Fibroblast of the aortic adventitia (primary cell): ENCODE measurements at regions not wholly inside any gene's neighbourhood (a gene's known extent, or its start where the extent isn't known, plus 50 kb on each side); places are given as distances from the start of the nearest gene placed in this dataset.
"Not testable (repeated sequence)": the region's sequence is repeated elsewhere in the genome, so short reads cannot be mapped to it uniquely, and the experiment has no call there.

Source experiments
- DNase-seq: peaks from one replicate; pipeline ENCODE4 v3.0.0-alpha.2; 2010; ENCODE audit warnings: low read depth
- H3K4me3 ChIP-seq: 2 replicates; pipeline ENCODE4 v1.5.1; 2011; ENCODE audit warnings: low read depth, mild to moderate bottlenecking, control low read depth, low read length, moderate library complexity
- TF ChIP-seq, protein P1 (sequence below): IDR thresholded peaks from 2 replicates; pipeline ENCODE4 v1.5.1; 2011; ENCODE audit warnings: mild to moderate bottlenecking, low read length, control low read depth, inconsistent platforms; ENCODE audit not compliant: insufficient read depth

DNA sequence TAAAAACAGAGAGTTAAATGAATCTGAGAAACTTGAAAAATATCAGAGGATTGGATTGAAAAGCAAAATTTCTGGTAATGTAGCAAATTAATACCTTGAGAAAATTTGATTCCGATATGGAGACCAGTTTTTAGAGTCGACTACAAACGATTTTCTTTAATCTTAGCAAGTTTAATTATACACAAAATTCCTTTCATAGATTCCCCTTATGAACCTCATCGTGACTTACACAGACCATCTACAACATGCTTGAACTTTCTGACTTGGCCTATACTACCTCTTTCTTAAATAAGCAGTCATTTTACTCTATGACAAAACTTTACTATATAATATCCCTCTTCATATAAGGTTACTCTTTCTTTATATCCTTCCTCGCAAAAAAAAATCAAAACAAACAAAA lies 769.6 kb upstream of the CRIM1 start:
- TF ChIP-seq, protein P1, sequence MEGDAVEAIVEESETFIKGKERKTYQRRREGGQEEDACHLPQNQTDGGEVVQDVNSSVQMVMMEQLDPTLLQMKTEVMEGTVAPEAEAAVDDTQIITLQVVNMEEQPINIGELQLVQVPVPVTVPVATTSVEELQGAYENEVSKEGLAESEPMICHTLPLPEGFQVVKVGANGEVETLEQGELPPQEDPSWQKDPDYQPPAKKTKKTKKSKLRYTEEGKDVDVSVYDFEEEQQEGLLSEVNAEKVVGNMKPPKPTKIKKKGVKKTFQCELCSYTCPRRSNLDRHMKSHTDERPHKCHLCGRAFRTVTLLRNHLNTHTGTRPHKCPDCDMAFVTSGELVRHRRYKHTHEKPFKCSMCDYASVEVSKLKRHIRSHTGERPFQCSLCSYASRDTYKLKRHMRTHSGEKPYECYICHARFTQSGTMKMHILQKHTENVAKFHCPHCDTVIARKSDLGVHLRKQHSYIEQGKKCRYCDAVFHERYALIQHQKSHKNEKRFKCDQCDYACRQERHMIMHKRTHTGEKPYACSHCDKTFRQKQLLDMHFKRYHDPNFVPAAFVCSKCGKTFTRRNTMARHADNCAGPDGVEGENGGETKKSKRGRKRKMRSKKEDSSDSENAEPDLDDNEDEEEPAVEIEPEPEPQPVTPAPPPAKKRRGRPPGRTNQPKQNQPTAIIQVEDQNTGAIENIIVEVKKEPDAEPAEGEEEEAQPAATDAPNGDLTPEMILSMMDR, result no peak
- H3K4me3 ChIP-seq, result no peak overlapping the region
- no peak for DNase-seq

DNA sequence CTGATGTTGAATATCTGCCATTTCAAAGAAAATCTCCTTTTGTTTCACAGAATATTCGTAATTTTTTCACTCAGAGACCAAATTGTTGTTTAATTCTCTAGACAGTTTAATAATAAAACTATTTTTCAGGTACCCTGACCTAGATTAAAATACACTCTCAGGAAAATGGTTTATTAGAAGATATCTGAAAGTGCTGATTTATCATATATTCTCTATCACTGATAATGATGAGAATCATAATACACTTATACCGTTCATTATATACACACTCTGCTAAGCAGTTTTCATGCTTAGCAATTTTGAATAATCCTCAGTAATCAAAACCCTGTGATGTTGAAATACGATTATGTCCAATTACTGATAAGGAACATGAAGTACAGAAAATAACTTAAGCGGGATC lies 772.9 kb upstream of the CRIM1 start:
- H3K4me3 ChIP-seq, result no peak overlapping the region
- TF ChIP-seq, protein P1, result no peak
- DNase-seq, result no peak

DNA sequence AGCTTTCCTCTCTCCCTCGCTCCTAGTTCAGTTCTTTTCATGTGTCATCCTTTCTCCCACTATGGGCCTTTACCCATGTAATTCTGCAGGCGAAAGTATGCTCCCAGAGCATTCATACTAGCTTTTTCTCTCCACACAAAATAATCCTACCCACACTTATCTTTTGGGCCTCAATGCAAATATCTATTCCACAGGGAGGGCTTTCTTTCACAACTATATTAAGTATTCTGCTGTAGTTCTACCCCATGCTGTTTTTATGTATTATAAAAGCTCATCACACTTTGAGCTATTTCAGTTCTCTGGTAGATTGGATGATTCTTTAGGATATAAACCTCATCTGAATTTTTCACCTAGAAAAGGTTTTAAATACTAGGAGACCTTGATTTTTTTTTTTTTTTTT lies 774.6 kb upstream of the CRIM1 start:
- H3K4me3 ChIP-seq, result no peak overlapping the region

DNA sequence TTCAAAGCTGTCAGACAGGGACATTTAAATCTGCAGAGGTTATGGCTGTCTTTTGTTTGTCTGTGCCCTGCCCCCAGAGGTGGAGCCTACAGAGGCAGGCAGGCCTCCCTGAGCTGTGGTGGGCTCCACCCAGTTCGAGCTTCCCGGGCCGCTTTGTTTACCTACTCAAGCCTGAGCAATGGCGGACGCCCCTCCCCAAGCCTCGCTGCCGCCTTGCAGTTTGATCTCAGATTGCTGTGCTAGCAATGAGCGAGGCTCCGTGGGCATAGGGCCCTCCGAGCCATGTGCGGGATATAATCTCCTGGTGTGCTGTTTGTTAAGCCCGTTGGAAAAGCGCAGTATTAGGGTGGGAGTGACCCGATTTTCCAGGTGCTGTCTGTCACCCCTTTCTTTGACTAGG lies 787.0 kb upstream of the CRIM1 start:
- DNase-seq, H3K4me3 ChIP-seq: not testable (repeated sequence)

More for the DNA sequence above, 774.6 kb upstream of the CRIM1 start:
- DNase-seq, result no peak
- TF ChIP-seq, protein P1, result no peak

DNA sequence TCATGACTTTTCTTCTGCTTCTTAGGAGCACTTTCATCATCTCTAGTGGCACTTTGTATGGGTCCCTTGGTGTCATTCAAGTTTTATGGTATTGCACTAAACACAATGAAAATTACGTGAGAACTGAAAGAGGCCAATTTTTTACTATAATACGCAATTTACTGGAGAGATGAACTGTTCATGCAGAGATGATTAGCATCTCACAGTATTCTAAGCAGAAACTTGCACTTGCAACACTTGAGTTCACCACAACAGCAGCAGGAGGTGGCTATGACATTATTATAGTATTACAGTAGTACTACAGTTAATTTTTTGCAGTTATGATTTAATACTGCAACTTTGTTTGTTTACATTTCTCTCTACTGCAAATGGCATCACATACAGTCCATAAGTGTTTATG lies 793.1 kb upstream of the CRIM1 start:
- no peak overlapping the region for H3K4me3 ChIP-seq
- TF ChIP-seq, protein P1, result no peak
- no peak for DNase-seq

DNA sequence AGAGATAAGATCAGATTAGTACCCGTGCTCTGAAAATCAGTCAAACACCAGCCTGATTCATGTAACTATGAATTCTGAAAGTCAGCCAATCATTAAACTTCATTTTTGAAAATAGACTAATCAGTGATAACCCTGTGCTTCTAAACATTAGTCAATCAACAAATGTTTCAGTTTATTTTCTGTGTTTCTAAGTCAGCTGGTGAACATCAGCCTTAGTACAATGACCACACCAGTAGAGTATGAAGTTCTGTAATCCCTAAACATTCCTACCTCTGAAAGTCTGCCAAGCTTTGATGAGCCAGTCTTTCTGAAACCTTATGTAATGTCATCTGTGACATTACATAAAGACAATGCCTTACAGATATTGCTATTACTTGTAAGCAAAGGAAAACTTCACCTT lies 807.4 kb upstream of the CRIM1 start:
- TF ChIP-seq, protein P1, result no peak
- DNase-seq, result no peak
- H3K4me3 ChIP-seq, result no peak overlapping the region

DNA sequence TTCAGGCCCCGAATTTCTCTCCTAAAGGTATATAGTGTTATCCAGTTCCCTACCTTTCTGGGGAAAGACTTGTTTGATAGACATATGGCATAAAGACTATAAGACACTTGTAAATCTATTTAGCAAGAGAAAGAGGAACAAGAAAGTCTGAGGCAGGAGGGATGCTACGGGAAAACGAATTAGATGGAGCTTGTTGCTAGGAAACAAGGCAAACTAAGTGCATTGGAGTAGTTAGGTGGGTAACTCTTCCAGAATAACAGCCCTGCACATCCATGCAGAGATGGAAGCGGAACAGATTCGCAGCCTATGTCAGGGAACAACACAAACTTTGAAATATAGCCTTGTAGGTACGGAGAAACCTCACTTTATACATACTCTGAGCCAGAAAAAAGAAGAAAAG lies 810.3 kb upstream of the CRIM1 start:
- no peak for DNase-seq
- H3K4me3 ChIP-seq, result no peak overlapping the region
- TF ChIP-seq, protein P1, result no peak
